ENCODE measurements at regions not wholly inside any gene's neighbourhood (a gene's known extent, or its start where the extent isn't known, plus 50 kb on each side); places are given as distances from the start of the nearest gene placed in this dataset.

GRCh38 chr5:143696921-143697320 lies 115.0 kb upstream of the HMHB1 start:
- H2AFZ ChIP-seq (ENCODE audit: low read length): no peak overlapping the region
- TF ChIP-seq EZH2phosphoT487 (IDR thresholded peaks at IDR 0.05; ENCODE audit: borderline replicate concordance) (no peak), CTCF (conservative IDR thresholded peaks at IDR 0.05; ENCODE audit: low read length) (no peak)
- H3K4me2 ChIP-seq (ENCODE audit: low read depth, low read length, poor library complexity, severe bottlenecking): no peak overlapping the region
- no peaks in the 10 kb centered on the region for H3K9me2 ChIP-seq (replicated peaks; ENCODE audit: low read depth, low read length)
- H4K20me1 ChIP-seq (ENCODE audit: insufficient read depth, low read length, poor library complexity, severe bottlenecking): no peaks in the 10 kb centered on the region
- no peaks in the 10 kb centered on the region for H3K27me3 ChIP-seq (ENCODE audit: insufficient read depth, low read length, poor library complexity, severe bottlenecking)
- peaks cover 9% of the 10 kb centered on the region for H3K4me1 ChIP-seq (ENCODE audit: insufficient read depth, low read length, poor library complexity, severe bottlenecking)
- H3K4me3 ChIP-seq (ENCODE audit: low read length, poor library complexity, severe bottlenecking): no peak overlapping the region
- H3K79me2 ChIP-seq (ENCODE audit: insufficient read depth, low read length): no peaks in the 10 kb centered on the region
- no peaks in the 10 kb centered on the region for H3F3A ChIP-seq (ENCODE audit: low read depth)
- H3K36me3 ChIP-seq (ENCODE audit: insufficient read depth, low read length): no peaks in the 10 kb centered on the region
- no peaks in the 10 kb centered on the region for H3K9me3 ChIP-seq (ENCODE audit: insufficient read depth, low read depth, low read length)
- H3K9ac ChIP-seq (ENCODE audit: low read depth, low read length, poor library complexity, severe bottlenecking): no peak overlapping the region

GRCh38 chr5:143695941-143696340 lies 116.0 kb upstream of the HMHB1 start:
- no peaks in the 10 kb centered on the region for H3K27me3 ChIP-seq (ENCODE audit: insufficient read depth, low read length, poor library complexity, severe bottlenecking)
- H3K4me1 ChIP-seq (ENCODE audit: insufficient read depth, low read length, poor library complexity, severe bottlenecking): peaks cover 15% of the 10 kb centered on the region
- H4K20me1 ChIP-seq (ENCODE audit: insufficient read depth, low read length, poor library complexity, severe bottlenecking): no peaks in the 10 kb centered on the region
- TF ChIP-seq CTCF (conservative IDR thresholded peaks at IDR 0.05; ENCODE audit: low read length) (no peak), EZH2phosphoT487 (IDR thresholded peaks at IDR 0.05; ENCODE audit: borderline replicate concordance) (no peak)
- no peaks in the 10 kb centered on the region for H3K9me2 ChIP-seq (replicated peaks; ENCODE audit: low read depth, low read length)
- no peak overlapping the region for H3K9ac ChIP-seq (ENCODE audit: low read depth, low read length, poor library complexity, severe bottlenecking)
- H3K4me3 ChIP-seq (ENCODE audit: low read length, poor library complexity, severe bottlenecking): no peak overlapping the region
- no peak overlapping the region for H2AFZ ChIP-seq (ENCODE audit: low read length)
- no peak overlapping the region for H3K4me2 ChIP-seq (ENCODE audit: low read depth, low read length, poor library complexity, severe bottlenecking)
- no peaks in the 10 kb centered on the region for H3K9me3 ChIP-seq (ENCODE audit: insufficient read depth, low read depth, low read length)
- no peaks in the 10 kb centered on the region for H3F3A ChIP-seq (ENCODE audit: low read depth)
- no peaks in the 10 kb centered on the region for H3K79me2 ChIP-seq (ENCODE audit: insufficient read depth, low read length)
- no peaks in the 10 kb centered on the region for H3K36me3 ChIP-seq (ENCODE audit: insufficient read depth, low read length)

GRCh38 chr5:143695244-143695864 lies 116.6 kb upstream of the HMHB1 start:
- no peak overlapping the region for H3K4me2 ChIP-seq (ENCODE audit: low read depth, low read length, poor library complexity, severe bottlenecking)
- H2AFZ ChIP-seq (ENCODE audit: low read length): no peak overlapping the region
- H3F3A ChIP-seq (ENCODE audit: low read depth): no peaks in the 10 kb centered on the region
- H4K20me1 ChIP-seq (ENCODE audit: insufficient read depth, low read length, poor library complexity, severe bottlenecking): no peaks in the 10 kb centered on the region
- no peaks in the 10 kb centered on the region for H3K9me2 ChIP-seq (replicated peaks; ENCODE audit: low read depth, low read length)
- no peak overlapping the region for H3K4me3 ChIP-seq (ENCODE audit: low read length, poor library complexity, severe bottlenecking)
- no peaks in the 10 kb centered on the region for H3K27me3 ChIP-seq (ENCODE audit: insufficient read depth, low read length, poor library complexity, severe bottlenecking)
- TF ChIP-seq EZH2phosphoT487 (IDR thresholded peaks at IDR 0.05; ENCODE audit: borderline replicate concordance): no peak
- no peak for TF ChIP-seq CTCF (conservative IDR thresholded peaks at IDR 0.05; ENCODE audit: low read length)
- H3K4me1 ChIP-seq (ENCODE audit: insufficient read depth, low read length, poor library complexity, severe bottlenecking): peaks cover 17% of the 10 kb centered on the region
- no peaks in the 10 kb centered on the region for H3K79me2 ChIP-seq (ENCODE audit: insufficient read depth, low read length)
- H3K36me3 ChIP-seq (ENCODE audit: insufficient read depth, low read length): no peaks in the 10 kb centered on the region
- no peak overlapping the region for H3K9ac ChIP-seq (ENCODE audit: low read depth, low read length, poor library complexity, severe bottlenecking)
- no peaks in the 10 kb centered on the region for H3K9me3 ChIP-seq (ENCODE audit: insufficient read depth, low read depth, low read length)
